ENCODE measurements at regions not wholly inside any gene's neighbourhood (a gene's known extent, or its start where the extent isn't known, plus 50 kb on each side); places are given as distances from the start of the nearest gene placed in this dataset.

DNA sequence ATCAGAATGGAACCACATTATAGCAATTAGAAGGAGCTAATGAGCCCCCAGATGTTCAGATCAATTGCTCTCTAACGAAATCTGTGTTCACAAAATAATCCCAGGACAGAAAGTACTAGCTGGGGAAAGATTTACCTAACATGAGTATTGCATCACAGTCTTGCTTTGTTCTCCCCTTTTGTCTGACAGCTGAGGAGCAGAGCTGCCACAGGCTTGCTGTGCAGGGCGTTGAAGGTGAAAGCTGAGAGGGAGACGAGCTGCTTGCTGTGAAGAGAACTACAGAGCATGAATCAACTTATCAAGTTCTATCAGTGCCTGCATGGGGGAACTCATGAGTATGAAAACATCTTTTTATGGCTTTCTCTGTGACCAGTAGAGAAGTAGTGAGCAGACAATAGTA, 441.2 kb downstream of the CENPC start:
- intact Hi-C loops (cut with micrococcal nuclease) (no loop called here), dilution Hi-C loops (cut with MboI; ENCODE audit: extremely low pct_ligation_motif_present, low sequenced_read_pairs) (no loop called here)
- FAIRE-seq = no peak
- Histone ChIP-seq H3K36me3 (ENCODE audit: control insufficient read depth in 2 of 2, extremely low read depth in 1 of 2, insufficient read depth in 2 of 2, low read length in 2 of 2) (no peaks in the 10 kb centered on the region), H3K9ac (replicated peaks; ENCODE audit: extremely low read depth, insufficient read depth, low read length) (no peak overlapping the region), H3K9me3 (replicated peaks; ENCODE audit: control insufficient read depth, insufficient read depth, low read length) (no peaks in the 10 kb centered on the region), H3K4me1 (ENCODE audit: control insufficient read depth, extremely low read depth, insufficient read depth, low read length) (no peaks in the 10 kb centered on the region), H3K27me3 (ENCODE audit: control insufficient read depth in 2 of 2, insufficient read depth in 2 of 2, low read length in 2 of 2) (no peaks in the 10 kb centered on the region), H3K9me1 (replicated peaks; ENCODE audit: control insufficient read depth, extremely low read depth, insufficient read depth, low read length) (no peaks in the 10 kb centered on the region), H3K4me2 (ENCODE audit: insufficient read depth, low read length) (no peak overlapping the region), H3K4me3 (replicated peaks in 1 of 3; ENCODE audit: insufficient read depth in 1 of 3, low read depth in 1 of 3, low read length in 3 of 3) (no peak overlapping the region), H3K27ac (ENCODE audit: insufficient read depth, low read depth, low read length) (no peak overlapping the region), H3K79me2 (ENCODE audit: control insufficient read depth, insufficient read depth, low read length) (no peaks in the 10 kb centered on the region), H2AFZ (ENCODE audit: low read depth, low read length) (no peak overlapping the region), H4K20me1 (replicated peaks; ENCODE audit: control insufficient read depth, extremely low read depth, insufficient read depth, low read length) (no peaks in the 10 kb centered on the region)
- no peak for DNase-seq (ENCODE audit: low read depth, low spot score)
- TF ChIP-seq GATA2 (IDR thresholded peaks at IDR 0.05; ENCODE audit: insufficient read depth, insufficient read length, low read depth, low read length) (no peak), CTCF (IDR thresholded peaks at IDR 0.05; ENCODE audit: extremely low read depth in 1 of 2, insufficient read depth in 1 of 2, low read depth in 1 of 2, low read length in 2 of 2) (no peak), POLR2AphosphoS5 (IDR thresholded peaks at IDR 0.05; ENCODE audit: insufficient read depth, low read depth, low read length) (no peak), JUN (IDR thresholded peaks at IDR 0.05; ENCODE audit: borderline replicate concordance, insufficient read depth, insufficient read length, low read depth) (no peak), FOS (IDR thresholded peaks at IDR 0.05; ENCODE audit: borderline replicate concordance, insufficient read depth, low read length) (no peak), MYC (IDR thresholded peaks at IDR 0.05; ENCODE audit: low read depth, low read length) (no peak), POLR2A (IDR thresholded peaks at IDR 0.05; ENCODE audit: low read depth, low read length) (no peak)
- BruUV-seq (replicated peaks) = no TSS peak
- ChIA-PET CTCF (no interaction called here), POLR2A (no interaction called here)

All from endothelial cell of umbilical vein (primary cell).